ENCODE measurements at regions not wholly inside any gene's neighbourhood (a gene's known extent, or its start where the extent isn't known, plus 50 kb on each side); places are given as distances from the start of the nearest gene placed in this dataset.
"Not testable (repeated sequence)": the region's sequence is repeated elsewhere in the genome, so short reads cannot be mapped to it uniquely, and the experiment has no call there.

DNA sequence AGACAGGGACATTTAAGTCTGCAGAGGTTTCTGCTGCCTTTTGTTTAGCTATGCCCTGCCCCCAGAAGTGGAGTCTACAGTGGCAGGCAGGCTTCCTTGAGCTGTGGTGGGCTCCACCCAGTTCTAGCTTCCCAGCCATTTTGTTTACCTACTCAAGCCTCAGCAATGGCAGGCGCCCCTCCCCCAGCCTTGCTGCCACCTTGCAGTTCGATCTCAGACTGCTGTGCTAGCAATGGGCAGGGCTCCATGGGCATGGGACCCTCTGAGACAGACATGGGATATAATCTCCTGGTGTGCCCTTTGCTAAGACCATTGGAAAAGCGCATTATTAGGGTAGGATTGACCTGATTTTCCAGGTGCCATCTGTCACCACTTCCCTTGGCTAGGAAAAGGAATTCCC, 147.5 kb downstream of the ZNF330 start:
- TF ChIP-seq, protein P1, sequence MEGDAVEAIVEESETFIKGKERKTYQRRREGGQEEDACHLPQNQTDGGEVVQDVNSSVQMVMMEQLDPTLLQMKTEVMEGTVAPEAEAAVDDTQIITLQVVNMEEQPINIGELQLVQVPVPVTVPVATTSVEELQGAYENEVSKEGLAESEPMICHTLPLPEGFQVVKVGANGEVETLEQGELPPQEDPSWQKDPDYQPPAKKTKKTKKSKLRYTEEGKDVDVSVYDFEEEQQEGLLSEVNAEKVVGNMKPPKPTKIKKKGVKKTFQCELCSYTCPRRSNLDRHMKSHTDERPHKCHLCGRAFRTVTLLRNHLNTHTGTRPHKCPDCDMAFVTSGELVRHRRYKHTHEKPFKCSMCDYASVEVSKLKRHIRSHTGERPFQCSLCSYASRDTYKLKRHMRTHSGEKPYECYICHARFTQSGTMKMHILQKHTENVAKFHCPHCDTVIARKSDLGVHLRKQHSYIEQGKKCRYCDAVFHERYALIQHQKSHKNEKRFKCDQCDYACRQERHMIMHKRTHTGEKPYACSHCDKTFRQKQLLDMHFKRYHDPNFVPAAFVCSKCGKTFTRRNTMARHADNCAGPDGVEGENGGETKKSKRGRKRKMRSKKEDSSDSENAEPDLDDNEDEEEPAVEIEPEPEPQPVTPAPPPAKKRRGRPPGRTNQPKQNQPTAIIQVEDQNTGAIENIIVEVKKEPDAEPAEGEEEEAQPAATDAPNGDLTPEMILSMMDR (IDR thresholded peaks at IDR 0.05; ENCODE audit: low read depth, low read length, poor library complexity, severe bottlenecking), result not testable (repeated sequence)
- not testable (repeated sequence) for TF ChIP-seq EZH2phosphoT487 (IDR thresholded peaks at IDR 0.05; ENCODE audit: borderline replicate concordance, low read length)
